Activated CD4-positive, alpha-beta memory T cell treated with anti-CD3 and anti-CD28 coated beads for 36 hours (primary cell): ENCODE measurements at regions not wholly inside any gene's neighbourhood (a gene's known extent, or its start where the extent isn't known, plus 50 kb on each side); places are given as distances from the start of the nearest gene placed in this dataset.

Experiments
- CTCF ChIA-PET: fragments of 350-600 bp; sonication (Branson Sonifier 250); formaldehyde crosslinking; loops from one replicate; lab custom pipeline; 2021; ENCODE audit warnings: antibody characterized with exemption, inconsistent platforms; lab: Charles Lee
- POLR2A ChIA-PET: fragments of 350-600 bp; sonication (Branson Sonifier 250); formaldehyde crosslinking; loops from one replicate; lab custom pipeline; 2021; ENCODE audit warnings: antibody characterized with exemption; lab: Charles Lee
- DNase-seq: peaks from one replicate; pipeline ENCODE4 v3.0.0-alpha.2; 2020
- H3K27ac Mint-ChIP-seq: one replicate; pipeline ENCODE4 v1.8.0; 2021; ENCODE audit warnings: mixed read lengths
- H3K27me3 Mint-ChIP-seq: one replicate; pipeline ENCODE4 v1.8.0; 2021; ENCODE audit warnings: mixed read lengths
- H3K36me3 Mint-ChIP-seq: one replicate; pipeline ENCODE4 v1.8.0; 2021; ENCODE audit warnings: mixed read lengths
- H3K4me1 Mint-ChIP-seq: one replicate; pipeline ENCODE4 v1.8.0; 2021; ENCODE audit warnings: low read depth, mixed read lengths
- H3K4me3 Mint-ChIP-seq: one replicate; pipeline ENCODE4 v1.8.0; 2021; ENCODE audit warnings: mild to moderate bottlenecking, mixed read lengths
- H3K9me3 Mint-ChIP-seq: one replicate; pipeline ENCODE4 v1.8.0; 2021; ENCODE audit warnings: mixed read lengths
- intact Hi-C: fragments of 100-400 bp; cut with micrococcal nuclease; formaldehyde crosslinking; loops from one replicate; pipeline ENCODE4 v1.15.1; 2023

GRCh38 chr18:42606886-42607495 lies 508.5 kb downstream of the RIT2 start:
- CTCF ChIA-PET, result no interaction called here
- POLR2A ChIA-PET, result no interaction called here
- H3K27ac Mint-ChIP-seq, result no peak overlapping the region
- H3K36me3 Mint-ChIP-seq, result no peaks in the 10 kb centered on the region
- no peak overlapping the region for H3K4me3 Mint-ChIP-seq
- DNase-seq, result no peak
- H3K9me3 Mint-ChIP-seq, result peaks cover 2% of the 10 kb centered on the region
- intact Hi-C loops, result no loop called here
- H3K4me1 Mint-ChIP-seq, result no peaks in the 10 kb centered on the region
- H3K27me3 Mint-ChIP-seq, result no peaks in the 10 kb centered on the region

GRCh38 chr18:42611134-42611533 lies 504.4 kb downstream of the RIT2 start:
- ChIA-PET CTCF (no interaction called here), POLR2A (no interaction called here)
- Mint-ChIP-seq H3K4me3 (no peak overlapping the region), H3K27me3 (no peaks in the 10 kb centered on the region), H3K36me3 (no peaks in the 10 kb centered on the region), H3K9me3 (peaks cover 4% of the 10 kb centered on the region), H3K4me1 (no peaks in the 10 kb centered on the region), H3K27ac (no peak overlapping the region)
- DNase-seq, result no peak
- intact Hi-C loops, result no loop called here

GRCh38 chr18:42614619-42615293 lies 500.7 kb downstream of the RIT2 start:
- Mint-ChIP-seq H3K9me3 (peaks cover 9% of the 10 kb centered on the region), H3K27me3 (no peaks in the 10 kb centered on the region), H3K27ac (no peak overlapping the region), H3K4me3 (no peak overlapping the region), H3K4me1 (no peaks in the 10 kb centered on the region), H3K36me3 (no peaks in the 10 kb centered on the region)
- no peak for DNase-seq
- CTCF ChIA-PET, result no interaction called here
- POLR2A ChIA-PET, result no interaction called here
- intact Hi-C loops, result no loop called here

GRCh38 chr18:42617221-42617620 lies 498.3 kb downstream of the RIT2 start:
- Mint-ChIP-seq H3K4me1 (no peaks in the 10 kb centered on the region), H3K9me3 (peaks cover 12% of the 10 kb centered on the region), H3K27ac (no peak overlapping the region), H3K4me3 (no peak overlapping the region), H3K27me3 (no peaks in the 10 kb centered on the region), H3K36me3 (no peaks in the 10 kb centered on the region)
- DNase-seq, result no peak
- ChIA-PET CTCF (no interaction called here), POLR2A (no interaction called here)
- intact Hi-C loops, result no loop called here

GRCh38 chr18:42619771-42620170 lies 495.7 kb downstream of the RIT2 start:
- peaks cover 10% of the 10 kb centered on the region for H3K9me3 Mint-ChIP-seq
- H3K4me1 Mint-ChIP-seq, result no peaks in the 10 kb centered on the region
- no peaks in the 10 kb centered on the region for H3K36me3 Mint-ChIP-seq
- H3K4me3 Mint-ChIP-seq, result no peak overlapping the region
- no peak overlapping the region for H3K27ac Mint-ChIP-seq
- CTCF ChIA-PET, result no interaction called here
- intact Hi-C loops, result no loop called here
- DNase-seq, result no peak
- H3K27me3 Mint-ChIP-seq, result no peaks in the 10 kb centered on the region
- POLR2A ChIA-PET, result no interaction called here

GRCh38 chr18:42620657-42621056 lies 494.8 kb downstream of the RIT2 start:
- ChIA-PET POLR2A (no interaction called here), CTCF (no interaction called here)
- H3K9me3 Mint-ChIP-seq, result peaks cover 10% of the 10 kb centered on the region
- H3K27ac Mint-ChIP-seq, result no peak overlapping the region
- DNase-seq, result no peak
- intact Hi-C loops, result no loop called here
- no peaks in the 10 kb centered on the region for H3K27me3 Mint-ChIP-seq
- no peaks in the 10 kb centered on the region for H3K4me1 Mint-ChIP-seq
- no peak overlapping the region for H3K4me3 Mint-ChIP-seq
- H3K36me3 Mint-ChIP-seq, result no peaks in the 10 kb centered on the region

- Mint-ChIP-seq H3K4me3 (no peak overlapping the region), H3K4me1 (no peaks in the 10 kb centered on the region), H3K27ac (no peak overlapping the region), H3K9me3 (peaks cover 9% of the 10 kb centered on the region), H3K36me3 (no peaks in the 10 kb centered on the region), H3K27me3 (no peaks in the 10 kb centered on the region)
- DNase-seq, result no peak
- CTCF ChIA-PET, result no interaction called here
- POLR2A ChIA-PET, result no interaction called here
- intact Hi-C loops, result no loop called here
Observed at GRCh38 chr18:42623935-42624334, 491.6 kb downstream of the RIT2 start.

GRCh38 chr18:42632801-42633200 lies 482.7 kb downstream of the RIT2 start:
- Mint-ChIP-seq H3K27me3 (no peaks in the 10 kb centered on the region), H3K27ac (no peak overlapping the region), H3K4me3 (no peak overlapping the region), H3K4me1 (no peaks in the 10 kb centered on the region), H3K9me3 (peaks cover 14% of the 10 kb centered on the region), H3K36me3 (no peaks in the 10 kb centered on the region)
- ChIA-PET POLR2A (no interaction called here), CTCF (no interaction called here)
- intact Hi-C loops, result no loop called here
- DNase-seq, result no peak

- Mint-ChIP-seq H3K27ac (no peak overlapping the region), H3K9me3 (peaks cover 11% of the 10 kb centered on the region), H3K36me3 (no peaks in the 10 kb centered on the region), H3K4me3 (no peak overlapping the region), H3K27me3 (no peaks in the 10 kb centered on the region), H3K4me1 (no peaks in the 10 kb centered on the region)
- no peak for DNase-seq
- ChIA-PET POLR2A (no interaction called here), CTCF (no interaction called here)
- intact Hi-C loops, result no loop called here
Observed at GRCh38 chr18:42635378-42636048, 480.0 kb downstream of the RIT2 start.

GRCh38 chr18:42636309-42636708 lies 479.2 kb downstream of the RIT2 start:
- ChIA-PET CTCF (no interaction called here), POLR2A (no interaction called here)
- Mint-ChIP-seq H3K36me3 (no peaks in the 10 kb centered on the region), H3K4me1 (no peaks in the 10 kb centered on the region), H3K9me3 (peaks cover 11% of the 10 kb centered on the region), H3K4me3 (no peak overlapping the region), H3K27me3 (no peaks in the 10 kb centered on the region), H3K27ac (no peak overlapping the region)
- no peak for DNase-seq
- intact Hi-C loops, result no loop called here

- no peak overlapping the region for H3K4me3 Mint-ChIP-seq
- no peaks in the 10 kb centered on the region for H3K36me3 Mint-ChIP-seq
- no peak for DNase-seq
- CTCF ChIA-PET, result no interaction called here
- H3K4me1 Mint-ChIP-seq, result no peaks in the 10 kb centered on the region
- no peaks in the 10 kb centered on the region for H3K27me3 Mint-ChIP-seq
- intact Hi-C loops, result no loop called here
- H3K27ac Mint-ChIP-seq, result no peak overlapping the region
- POLR2A ChIA-PET, result no interaction called here
- peaks cover 12% of the 10 kb centered on the region for H3K9me3 Mint-ChIP-seq
Observed at GRCh38 chr18:42640160-42640559, 475.3 kb downstream of the RIT2 start.

GRCh38 chr18:42641996-42642395 lies 473.5 kb downstream of the RIT2 start:
- Mint-ChIP-seq H3K36me3 (no peaks in the 10 kb centered on the region), H3K4me3 (no peak overlapping the region), H3K27me3 (no peaks in the 10 kb centered on the region), H3K9me3 (peaks cover 9% of the 10 kb centered on the region), H3K27ac (no peak overlapping the region), H3K4me1 (no peaks in the 10 kb centered on the region)
- DNase-seq, result no peak
- POLR2A ChIA-PET, result no interaction called here
- intact Hi-C loops, result no loop called here
- CTCF ChIA-PET, result no interaction called here

GRCh38 chr18:42644729-42645131 lies 470.8 kb downstream of the RIT2 start:
- Mint-ChIP-seq H3K36me3 (no peaks in the 10 kb centered on the region), H3K27ac (no peak overlapping the region), H3K9me3 (peaks cover 6% of the 10 kb centered on the region), H3K27me3 (no peaks in the 10 kb centered on the region), H3K4me3 (no peak overlapping the region), H3K4me1 (no peaks in the 10 kb centered on the region)
- CTCF ChIA-PET, result no interaction called here
- no peak for DNase-seq
- intact Hi-C loops, result no loop called here
- POLR2A ChIA-PET, result no interaction called here
